ENCODE measurements at regions not wholly inside any gene's neighbourhood (a gene's known extent, or its start where the extent isn't known, plus 50 kb on each side); places are given as distances from the start of the nearest gene placed in this dataset.

- H3K36me3 ChIP-seq (replicated peaks; ENCODE audit: insufficient read depth, low read length): no peaks in the 10 kb centered on the region
- no peak overlapping the region for H3K4me3 ChIP-seq (ENCODE audit: low read length)
- TF ChIP-seq EZH2 (optimal IDR thresholded peaks at IDR 0.05; ENCODE audit: low read depth, low read length) (no peak), CTCF (IDR thresholded peaks at IDR 0.05; ENCODE audit: low read length) (no peak), EZH2phosphoT487 (IDR thresholded peaks at IDR 0.05; ENCODE audit: low read length) (no peak)
- no peaks in the 10 kb centered on the region for H3K27me3 ChIP-seq (replicated peaks; ENCODE audit: insufficient read depth, low read length)
- no peaks in the 10 kb centered on the region for H3F3A ChIP-seq (ENCODE audit: insufficient read depth, low read length)
- no peaks in the 10 kb centered on the region for H4K20me1 ChIP-seq (ENCODE audit: insufficient read depth, low read length)
- no peaks in the 10 kb centered on the region for H3K9me3 ChIP-seq (replicated peaks; ENCODE audit: insufficient read depth, low read length)
- H3K27ac ChIP-seq (ENCODE audit: low read length): no peak overlapping the region
- no peak for DNase-seq
- no peaks in the 10 kb centered on the region for H3K79me2 ChIP-seq (ENCODE audit: low read length)
- no peaks in the 10 kb centered on the region for H3K4me1 ChIP-seq (ENCODE audit: low read length)
- H2AFZ ChIP-seq (ENCODE audit: low read length): no peak overlapping the region
- no peak overlapping the region for H3K4me2 ChIP-seq (ENCODE audit: low read depth, low read length)
- no peaks in the 10 kb centered on the region for H3K9me2 ChIP-seq (replicated peaks; ENCODE audit: insufficient read depth, low read length)
- no peak overlapping the region for H3K9ac ChIP-seq (ENCODE audit: low read length)
Measured at GRCh38 chr12:90020014-90020413, 311.4 kb upstream of the ATP2B1 start.

- no peaks in the 10 kb centered on the region for H4K20me1 ChIP-seq (ENCODE audit: insufficient read depth, low read length)
- no peak for DNase-seq
Measured at GRCh38 chr12:90017316-90017715, 308.7 kb upstream of the ATP2B1 start.

GRCh38 chr12:90015228-90015627 lies 306.6 kb upstream of the ATP2B1 start:
- Histone ChIP-seq H3K4me1 (ENCODE audit: low read length) (no peaks in the 10 kb centered on the region), H3K4me2 (ENCODE audit: low read depth, low read length) (no peak overlapping the region), H3K36me3 (replicated peaks; ENCODE audit: insufficient read depth, low read length) (no peaks in the 10 kb centered on the region), H3K9me2 (replicated peaks; ENCODE audit: insufficient read depth, low read length) (no peaks in the 10 kb centered on the region), H3K9ac (ENCODE audit: low read length) (no peak overlapping the region), H3K4me3 (ENCODE audit: low read length) (no peak overlapping the region), H3K27me3 (replicated peaks; ENCODE audit: insufficient read depth, low read length) (no peaks in the 10 kb centered on the region), H3K9me3 (replicated peaks; ENCODE audit: insufficient read depth, low read length) (no peaks in the 10 kb centered on the region), H2AFZ (ENCODE audit: low read length) (no peak overlapping the region), H3K79me2 (ENCODE audit: low read length) (no peaks in the 10 kb centered on the region), H3K27ac (ENCODE audit: low read length) (no peak overlapping the region), H3F3A (ENCODE audit: insufficient read depth, low read length) (no peaks in the 10 kb centered on the region), H4K20me1 (ENCODE audit: insufficient read depth, low read length) (no peaks in the 10 kb centered on the region)
- DNase-seq: no peak
- TF ChIP-seq EZH2 (optimal IDR thresholded peaks at IDR 0.05; ENCODE audit: low read depth, low read length) (no peak), EZH2phosphoT487 (IDR thresholded peaks at IDR 0.05; ENCODE audit: low read length) (no peak), CTCF (IDR thresholded peaks at IDR 0.05; ENCODE audit: low read length) (no peak)

More at GRCh38 chr12:90017316-90017715, 308.7 kb upstream of the ATP2B1 start:
- no peaks in the 10 kb centered on the region for H3K27me3 ChIP-seq (replicated peaks; ENCODE audit: insufficient read depth, low read length)
- no peak for TF ChIP-seq EZH2phosphoT487 (IDR thresholded peaks at IDR 0.05; ENCODE audit: low read length)
- TF ChIP-seq EZH2 (optimal IDR thresholded peaks at IDR 0.05; ENCODE audit: low read depth, low read length): no peak
- TF ChIP-seq CTCF (IDR thresholded peaks at IDR 0.05; ENCODE audit: low read length): no peak
- no peak overlapping the region for H3K4me3 ChIP-seq (ENCODE audit: low read length)
- no peaks in the 10 kb centered on the region for H3K4me1 ChIP-seq (ENCODE audit: low read length)
- H3K79me2 ChIP-seq (ENCODE audit: low read length): no peaks in the 10 kb centered on the region
- no peak overlapping the region for H3K27ac ChIP-seq (ENCODE audit: low read length)
- no peak overlapping the region for H3K9ac ChIP-seq (ENCODE audit: low read length)
- H3K9me3 ChIP-seq (replicated peaks; ENCODE audit: insufficient read depth, low read length): no peaks in the 10 kb centered on the region
- H3K4me2 ChIP-seq (ENCODE audit: low read depth, low read length): no peak overlapping the region
- no peak overlapping the region for H2AFZ ChIP-seq (ENCODE audit: low read length)
- no peaks in the 10 kb centered on the region for H3F3A ChIP-seq (ENCODE audit: insufficient read depth, low read length)
- H3K9me2 ChIP-seq (replicated peaks; ENCODE audit: insufficient read depth, low read length): no peaks in the 10 kb centered on the region
- H3K36me3 ChIP-seq (replicated peaks; ENCODE audit: insufficient read depth, low read length): no peaks in the 10 kb centered on the region
